ENCODE measurements at regions not wholly inside any gene's neighbourhood (a gene's known extent, or its start where the extent isn't known, plus 50 kb on each side); places are given as distances from the start of the nearest gene placed in this dataset.
A peak's percentile ranks its signal among the peaks of the same experiment; 100 is the strongest.

GRCh38 chr3:13202744-13203397, 129.6 kb upstream of the IQSEC1 start:
- no peak for TF ChIP-seq POLR2A (IDR thresholded peaks at IDR 0.05; ENCODE audit: extremely low read depth, insufficient read length)
- no peak for TF ChIP-seq MAX (IDR thresholded peaks at IDR 0.05; ENCODE audit: low read depth, low read length)
- TF ChIP-seq CTCF (IDR thresholded peaks at IDR 0.05; ENCODE audit: low read depth, low read length) = no peak
- no peak for TF ChIP-seq MYC (IDR thresholded peaks at IDR 0.05; ENCODE audit: low read depth, low read length)
- H3K4me3 ChIP-seq (ENCODE audit: low read depth, low read length) = no peak overlapping the region
- DNase-seq (ENCODE audit: low read depth) = no peak

- TF ChIP-seq POLR2A (IDR thresholded peaks at IDR 0.05; ENCODE audit: extremely low read depth, insufficient read length) (no peak), MYC (IDR thresholded peaks at IDR 0.05; ENCODE audit: low read depth, low read length) (no peak), MAX (IDR thresholded peaks at IDR 0.05; ENCODE audit: low read depth, low read length) (no peak), CTCF (IDR thresholded peaks at IDR 0.05; ENCODE audit: low read depth, low read length) (no peak)
- DNase-seq (ENCODE audit: low read depth) = no peak
- H3K4me3 ChIP-seq (ENCODE audit: low read depth, low read length) = no peak overlapping the region
Observed at GRCh38 chr3:13201851-13202250, 128.6 kb upstream of the IQSEC1 start.

GRCh38 chr3:13200946-13201345, 127.7 kb upstream of the IQSEC1 start:
- H3K4me3 ChIP-seq (ENCODE audit: low read depth, low read length) = no peak overlapping the region
- DNase-seq (ENCODE audit: low read depth) = peak; percentile 48
- TF ChIP-seq POLR2A (IDR thresholded peaks at IDR 0.05; ENCODE audit: extremely low read depth, insufficient read length) = no peak
- 0 out of 2 replicates have a peak, but pooled peaks have one; percentile 22 for TF ChIP-seq MAX (IDR thresholded peaks at IDR 0.05; ENCODE audit: low read depth, low read length)
- peak; percentile 62; the same call in 1 of the 2 replicates for TF ChIP-seq MYC (IDR thresholded peaks at IDR 0.05; ENCODE audit: low read depth, low read length)
- peak; percentile 14 for TF ChIP-seq CTCF (IDR thresholded peaks at IDR 0.05; ENCODE audit: low read depth, low read length)

GRCh38 chr3:13200465-13200864, 127.2 kb upstream of the IQSEC1 start:
- no peak overlapping the region for H3K4me3 ChIP-seq (ENCODE audit: low read depth, low read length)
- DNase-seq (ENCODE audit: low read depth) = no peak
- TF ChIP-seq MYC (IDR thresholded peaks at IDR 0.05; ENCODE audit: low read depth, low read length) (no peak), CTCF (IDR thresholded peaks at IDR 0.05; ENCODE audit: low read depth, low read length) (no peak), POLR2A (IDR thresholded peaks at IDR 0.05; ENCODE audit: extremely low read depth, insufficient read length) (no peak), MAX (IDR thresholded peaks at IDR 0.05; ENCODE audit: low read depth, low read length) (no peak)

- TF ChIP-seq POLR2A (IDR thresholded peaks at IDR 0.05; ENCODE audit: extremely low read depth, insufficient read length) (no peak), CTCF (IDR thresholded peaks at IDR 0.05; ENCODE audit: low read depth, low read length) (no peak), MAX (IDR thresholded peaks at IDR 0.05; ENCODE audit: low read depth, low read length) (no peak)
- no peak overlapping the region for H3K4me3 ChIP-seq (ENCODE audit: low read depth, low read length)
- DNase-seq (ENCODE audit: low read depth) = no peak
Observed at GRCh38 chr3:13199899-13200451, 126.7 kb upstream of the IQSEC1 start.

Data from NB4 (cell line).